ENCODE measurements at regions not wholly inside any gene's neighbourhood (a gene's known extent, or its start where the extent isn't known, plus 50 kb on each side); places are given as distances from the start of the nearest gene placed in this dataset.

DNA sequence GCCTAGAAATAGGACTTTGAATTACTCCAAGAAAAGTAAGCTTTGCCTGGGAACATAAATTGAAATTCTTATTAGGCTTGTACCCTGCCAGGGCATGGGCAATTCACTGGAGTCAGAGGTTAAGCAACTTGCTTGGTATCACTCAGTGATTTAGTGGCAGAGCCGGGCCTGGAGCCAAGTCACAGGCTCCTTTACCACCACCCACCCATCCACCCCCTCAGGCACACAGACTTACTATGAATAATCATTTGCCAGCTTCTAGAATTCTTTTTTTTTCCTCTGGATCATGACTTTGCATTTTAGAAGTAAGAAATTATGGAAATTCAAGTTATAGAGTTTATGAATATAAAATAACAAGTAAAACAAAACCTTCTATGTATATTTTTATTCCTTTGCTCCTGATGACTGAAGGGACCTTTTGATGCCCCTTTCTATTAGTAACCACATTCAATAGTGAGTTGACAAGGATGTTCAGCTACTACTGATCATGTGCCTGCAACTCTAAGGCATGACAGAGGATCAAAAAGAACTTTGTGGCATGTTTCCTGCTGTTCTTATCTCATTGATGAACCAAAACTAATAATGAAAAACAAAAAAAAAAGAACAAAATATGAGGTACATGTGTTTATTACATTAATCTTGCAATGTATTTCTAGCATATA lies 614.7 kb downstream of the TLR4 start:
- DNase-seq: peak; percentile 1

DNA sequence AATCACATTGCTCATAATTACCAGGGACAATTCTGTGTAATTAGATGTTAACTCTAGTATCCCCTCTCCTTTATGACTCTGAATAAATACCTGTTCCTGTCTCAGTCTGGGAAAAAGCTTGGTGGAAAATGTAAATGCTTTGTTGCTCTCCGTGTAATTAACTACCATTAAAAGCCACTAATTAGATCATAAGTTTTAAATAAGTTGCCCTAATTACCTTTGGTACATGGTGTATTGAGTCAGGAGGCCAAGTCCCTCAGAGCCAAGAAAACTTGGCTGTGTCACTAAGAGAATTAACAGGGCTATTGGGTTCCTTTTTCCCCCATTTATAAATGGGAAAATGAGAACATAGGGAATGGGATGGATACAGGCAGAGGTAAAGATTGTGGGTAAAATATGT lies 617.6 kb downstream of the TLR4 start:
- DNase-seq: no peak

DNA sequence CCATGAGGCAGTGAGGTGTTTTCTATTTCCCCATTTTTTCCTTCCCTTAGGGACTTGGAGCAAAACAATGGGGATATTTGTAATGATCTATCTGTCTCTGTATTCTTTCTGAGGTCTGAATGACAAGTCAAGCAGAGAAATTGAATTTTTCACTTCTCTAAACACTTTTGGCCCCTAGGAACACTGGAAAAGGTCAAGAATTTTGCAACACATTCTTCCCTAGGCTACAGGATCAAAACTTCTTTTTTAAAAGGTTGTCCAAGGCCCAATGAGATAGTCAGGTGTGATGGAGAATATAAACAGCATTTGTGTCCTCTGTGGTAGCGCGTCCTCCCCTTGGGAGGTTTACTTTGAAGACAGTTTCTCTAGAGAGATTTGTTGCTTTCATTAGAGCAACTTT lies 620.5 kb downstream of the TLR4 start:
- DNase-seq: no peak

DNA sequence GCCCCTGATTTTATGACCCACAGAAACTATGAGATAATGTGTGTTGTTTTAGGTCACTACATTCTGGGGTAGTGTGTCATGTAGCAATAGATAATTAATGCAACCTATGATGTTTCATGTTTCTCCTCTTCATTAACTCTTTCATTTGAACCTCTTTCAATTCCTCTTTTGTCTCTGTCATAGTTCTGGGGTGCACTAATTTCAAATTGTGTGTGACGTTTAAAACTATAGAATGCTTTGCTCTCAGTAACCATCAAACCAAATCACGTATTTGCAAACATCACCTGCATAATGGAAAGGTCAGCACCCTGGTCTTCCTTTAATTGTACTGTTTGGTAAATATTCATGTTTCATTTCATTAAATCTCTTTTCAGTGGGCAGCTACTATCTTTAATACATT lies 621.6 kb downstream of the TLR4 start:
- DNase-seq: no peak

DNA sequence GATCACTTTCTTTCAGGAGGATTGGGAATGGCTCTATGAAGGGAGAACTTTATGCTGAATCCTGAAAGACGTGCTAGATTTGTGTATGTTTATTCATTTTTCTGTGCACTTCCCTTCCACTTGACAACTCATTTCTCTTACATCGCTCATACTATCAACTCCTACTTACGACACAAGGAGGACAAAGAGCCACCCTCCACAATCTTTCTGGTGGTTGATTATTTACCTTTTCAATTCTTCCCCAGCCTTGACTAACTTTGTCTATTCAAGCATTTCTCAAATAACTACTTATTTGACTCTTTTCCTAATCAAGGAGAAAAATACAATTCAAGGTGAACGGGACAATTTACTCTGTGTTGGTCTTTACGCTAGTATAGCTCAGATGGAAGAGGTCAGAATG lies 622.1 kb downstream of the TLR4 start:
- no peak for DNase-seq

DNA sequence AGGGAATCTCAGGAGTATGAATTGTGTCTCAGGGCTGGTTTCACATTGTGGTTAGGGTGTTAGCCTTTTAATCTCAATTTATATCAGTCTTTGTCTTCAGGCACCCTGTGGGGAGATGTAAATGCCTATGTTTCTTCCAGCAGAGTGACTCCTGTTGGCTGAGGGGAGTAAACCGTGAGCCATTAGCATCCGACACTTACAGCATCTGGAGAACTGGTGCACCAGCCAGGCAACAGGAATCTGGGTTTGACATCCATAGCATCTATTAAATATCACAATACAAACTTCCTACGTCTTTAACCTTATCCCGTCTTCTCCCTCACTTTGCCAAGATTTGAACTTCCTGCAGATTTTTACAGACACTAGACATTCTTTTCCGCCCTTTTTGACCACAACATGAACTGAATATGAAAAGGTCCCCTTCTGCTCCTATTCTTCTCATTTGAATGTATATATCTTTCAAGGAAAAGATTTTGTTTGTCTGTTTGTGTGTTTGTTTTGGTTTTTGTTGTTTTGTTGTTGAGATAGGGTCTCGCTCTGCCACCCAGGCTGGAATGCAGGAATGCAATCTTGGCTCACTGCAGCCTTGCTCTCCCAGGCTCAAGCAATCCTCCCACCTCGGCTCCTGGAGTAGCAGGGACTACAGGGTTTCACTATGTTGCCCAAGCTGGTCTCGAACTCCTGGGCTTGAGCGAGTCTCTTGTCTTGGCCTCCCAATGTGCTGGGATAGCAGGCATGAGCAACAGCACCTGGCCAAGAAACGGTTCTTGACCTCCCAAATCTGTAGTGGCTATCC lies 626.2 kb downstream of the TLR4 start:
- DNase-seq: no peak

DNA sequence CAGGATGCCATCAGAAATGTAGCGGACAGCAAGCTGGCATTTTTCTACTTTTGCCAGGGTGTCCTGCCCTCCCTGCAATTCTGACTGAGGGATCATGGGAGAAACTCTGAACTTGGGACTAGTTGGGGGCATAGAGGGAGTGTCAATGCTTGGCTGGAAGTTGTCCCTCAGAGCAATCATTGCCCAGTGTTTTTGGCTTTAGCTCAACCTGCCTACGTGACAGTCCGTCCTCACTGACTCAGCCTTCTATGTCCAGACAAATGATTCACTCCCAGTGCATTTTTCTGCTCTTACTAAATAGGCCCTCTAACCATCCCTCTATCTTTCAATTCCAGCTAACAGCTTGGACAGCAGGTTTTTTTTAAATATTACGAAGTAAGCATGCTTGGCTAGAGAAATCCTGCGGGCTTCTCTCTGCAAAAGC lies 627.4 kb downstream of the TLR4 start:
- DNase-seq: no peak

DNA sequence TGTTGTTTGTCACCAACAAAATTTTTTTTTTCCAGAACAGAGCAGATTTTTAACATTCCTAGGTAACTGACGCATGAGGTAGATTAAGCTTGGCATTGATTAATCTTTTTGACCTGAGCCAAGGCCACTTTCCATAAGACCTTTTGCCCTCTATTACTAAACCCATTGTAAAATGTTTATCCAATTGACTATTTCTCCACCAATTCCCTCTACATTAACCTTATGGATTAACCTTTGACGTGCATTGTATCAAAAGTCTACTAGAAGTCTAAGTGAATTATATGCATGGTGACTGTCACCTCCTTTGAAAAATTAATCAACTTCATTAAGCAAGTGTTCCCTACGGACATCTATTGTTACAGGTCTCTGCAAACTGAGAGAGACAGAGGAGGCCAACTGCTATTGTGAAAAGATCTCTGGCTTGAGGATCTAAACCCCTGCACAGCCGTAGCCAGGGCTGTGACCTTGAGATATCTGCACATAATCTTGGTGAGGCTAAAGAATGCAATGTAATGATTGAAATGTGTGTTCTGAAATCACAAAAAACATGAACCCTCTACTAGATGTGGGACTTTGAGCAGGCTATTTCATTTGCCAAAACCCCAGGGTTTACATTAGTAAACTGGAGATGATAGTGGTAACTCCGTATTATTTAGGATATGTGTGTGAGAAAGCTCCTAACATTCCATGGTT lies 632.2 kb downstream of the TLR4 start:
- no peak for DNase-seq

DNA sequence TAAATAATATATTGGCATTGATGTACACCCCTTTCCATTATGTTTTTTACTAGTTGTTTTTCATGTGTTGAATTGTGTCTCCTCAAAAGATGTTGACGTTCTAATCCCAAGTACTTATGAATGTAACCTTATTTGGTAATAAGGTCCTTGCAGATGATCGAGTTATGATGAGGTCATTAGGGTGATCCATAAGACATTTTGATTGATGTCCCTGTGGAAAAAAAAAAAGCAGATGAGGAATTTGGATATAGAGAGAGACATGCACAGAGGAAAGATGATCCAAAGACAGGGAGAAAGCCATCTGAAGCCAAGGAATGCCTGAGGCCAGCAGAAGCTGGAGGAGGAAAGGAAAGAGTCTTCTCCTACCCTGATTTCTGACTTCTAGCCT lies 632.7 kb downstream of the TLR4 start:
- DNase-seq: no peak

DNA sequence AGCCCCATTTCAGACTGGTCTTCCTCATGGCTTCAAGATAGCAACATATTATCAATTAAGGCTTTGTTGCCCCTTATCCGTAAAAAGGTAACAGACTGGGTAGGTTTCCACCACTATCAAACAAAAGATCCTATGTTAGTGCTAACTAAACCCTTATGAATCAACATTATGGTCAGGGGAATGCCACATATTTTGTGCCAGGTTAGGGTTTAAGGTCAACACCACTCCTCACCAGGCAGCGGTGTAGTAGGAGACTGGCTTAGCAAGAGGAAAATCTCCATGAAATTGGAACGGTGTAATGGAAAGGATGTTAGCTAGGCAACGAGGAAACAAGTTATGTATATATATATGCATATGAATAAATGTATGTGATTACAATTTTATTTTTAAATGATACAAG lies 655.8 kb downstream of the TLR4 start:
- no peak for DNase-seq

DNA sequence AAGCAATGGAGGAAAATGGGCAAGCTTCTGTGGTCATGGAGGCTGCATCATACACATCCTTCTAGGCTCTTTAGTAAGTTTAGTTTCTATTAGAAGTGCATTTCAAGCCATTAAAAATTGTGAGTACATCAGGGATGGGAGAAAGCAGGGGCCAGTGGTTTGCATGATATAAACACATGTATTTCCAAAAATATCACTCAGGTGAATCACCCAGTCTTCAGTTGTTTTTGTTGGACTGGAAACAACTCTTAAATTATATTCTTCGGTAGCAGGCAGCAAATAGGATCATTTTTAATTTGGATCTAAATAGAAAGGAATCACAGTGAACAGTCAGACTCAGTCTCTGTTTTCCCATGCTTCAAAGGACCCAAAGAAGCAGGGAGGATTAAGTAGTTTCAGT lies 657.9 kb downstream of the TLR4 start:
- no peak for DNase-seq

DNA sequence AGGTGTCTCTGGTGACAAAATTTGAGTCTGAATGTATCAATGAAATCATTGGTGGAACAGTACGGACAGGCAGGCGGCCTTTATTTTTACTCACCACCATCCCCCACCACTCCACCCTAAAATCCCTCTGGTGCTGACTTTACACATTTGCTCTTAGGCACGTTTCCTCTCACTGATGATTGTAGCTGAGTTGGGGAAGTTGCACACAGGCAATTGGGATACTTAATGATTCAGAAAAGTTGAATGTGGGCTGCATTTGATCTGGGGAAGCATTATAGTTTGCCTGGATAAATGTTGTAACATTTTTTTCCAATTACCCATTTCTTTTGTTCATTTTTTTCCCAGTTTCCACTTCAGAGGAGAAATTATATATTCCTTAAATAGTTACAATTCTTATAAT lies 658.4 kb downstream of the TLR4 start:
- DNase-seq: no peak

DNA sequence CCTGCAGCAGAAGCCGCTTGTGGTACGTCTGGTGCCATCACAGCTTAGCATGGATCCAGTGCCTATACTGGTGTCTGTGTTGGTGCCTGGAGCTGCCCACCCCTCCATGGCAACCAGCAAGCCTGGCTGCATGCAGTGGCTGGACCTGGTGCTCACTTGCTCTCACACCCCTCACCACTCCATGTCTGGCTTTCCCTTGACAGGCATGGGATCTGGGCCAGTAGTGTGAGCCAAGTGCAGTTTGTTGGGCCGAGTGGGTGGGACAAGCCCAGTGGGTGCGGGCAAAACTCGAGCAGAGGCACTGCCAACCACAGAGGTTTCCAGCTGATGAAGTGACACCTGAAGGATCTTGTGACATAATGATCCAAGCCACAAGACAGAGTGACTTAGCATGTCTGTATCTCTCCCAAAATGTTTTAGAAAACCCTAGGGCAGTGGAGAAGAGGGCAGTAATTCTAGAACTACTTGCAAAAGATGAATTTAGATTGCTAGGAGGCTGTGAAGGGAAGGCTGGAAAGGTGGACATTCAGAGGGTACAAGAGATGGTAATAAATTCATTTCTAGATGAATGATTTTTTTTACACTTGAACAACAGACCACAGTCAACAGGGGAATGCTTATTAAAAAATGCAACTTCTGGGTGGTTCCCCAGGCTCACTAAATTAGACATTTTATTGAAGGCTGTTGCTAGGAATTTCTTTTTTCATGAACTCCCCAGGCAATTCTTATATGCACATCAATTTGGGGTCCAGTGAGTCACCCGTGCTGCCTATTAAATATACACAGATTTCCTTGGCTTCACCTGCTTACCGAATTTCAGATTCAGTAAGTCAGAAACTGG lies 660.3 kb downstream of the TLR4 start:
- no peak for DNase-seq

DNA sequence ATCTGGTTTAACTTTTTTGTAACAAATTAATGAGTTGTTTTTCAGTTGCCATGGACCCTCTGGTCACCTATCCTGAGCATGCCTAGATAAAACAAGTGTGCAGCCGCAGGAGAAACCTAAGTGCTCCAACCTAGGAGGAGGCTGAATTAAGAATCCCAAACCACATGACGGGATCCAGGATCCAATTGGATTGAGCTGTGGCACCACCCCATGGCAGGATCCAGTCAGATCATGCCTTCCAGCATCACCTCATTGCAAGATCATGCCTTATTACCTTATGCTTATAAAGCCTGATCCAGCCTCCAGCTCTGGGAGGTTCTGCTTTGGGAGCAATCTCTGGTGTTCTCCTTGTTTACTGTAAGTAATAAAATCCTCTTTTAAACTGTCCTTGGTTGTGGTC lies 662.0 kb downstream of the TLR4 start:
- no peak for DNase-seq

DNA sequence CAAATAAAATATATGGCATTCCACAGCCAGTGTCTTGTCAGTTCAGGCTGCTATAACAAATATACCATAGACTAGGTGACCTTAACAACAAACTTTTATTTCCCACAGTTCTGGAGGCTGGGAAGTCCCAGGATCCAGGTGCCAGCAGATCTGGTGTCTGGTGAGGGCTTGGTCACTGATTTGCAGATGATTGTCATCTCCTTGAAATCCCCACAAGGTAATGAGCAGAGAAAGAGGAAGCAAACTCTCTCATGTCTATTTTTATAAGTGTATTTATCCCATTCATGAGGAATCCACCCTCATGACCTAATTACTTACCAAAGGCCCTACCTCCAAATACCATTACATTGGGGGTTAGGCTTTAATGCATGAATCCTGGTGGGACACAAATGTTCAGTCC lies 663.2 kb downstream of the TLR4 start:
- DNase-seq: no peak

DNA sequence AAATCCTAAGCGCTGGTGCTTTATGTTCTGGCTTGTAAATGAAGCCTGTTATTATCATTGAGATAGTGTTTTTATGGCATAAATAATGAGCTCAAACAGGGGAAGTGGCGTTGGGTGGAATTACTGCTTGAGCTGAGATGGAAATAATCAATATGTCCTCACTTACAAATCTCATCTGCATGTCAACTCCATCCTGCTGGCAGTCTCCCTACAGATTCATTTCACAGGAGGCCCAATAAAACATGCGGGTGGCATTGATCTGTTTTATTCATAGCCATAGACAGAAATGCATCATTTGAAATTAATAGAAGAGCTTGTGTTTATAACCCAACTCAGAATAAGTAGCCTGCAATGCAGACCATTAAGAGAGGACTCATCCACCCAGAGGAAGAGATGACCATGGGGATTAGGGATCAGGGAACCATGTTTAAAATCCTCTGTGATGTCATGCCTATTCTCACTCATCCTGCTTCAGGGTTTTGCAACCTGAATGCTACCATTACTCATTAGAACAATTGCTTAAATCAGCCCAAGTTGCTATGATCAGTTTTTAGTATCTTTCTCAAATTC lies 680.4 kb downstream of the TLR4 start:
- no peak for DNase-seq

DNA sequence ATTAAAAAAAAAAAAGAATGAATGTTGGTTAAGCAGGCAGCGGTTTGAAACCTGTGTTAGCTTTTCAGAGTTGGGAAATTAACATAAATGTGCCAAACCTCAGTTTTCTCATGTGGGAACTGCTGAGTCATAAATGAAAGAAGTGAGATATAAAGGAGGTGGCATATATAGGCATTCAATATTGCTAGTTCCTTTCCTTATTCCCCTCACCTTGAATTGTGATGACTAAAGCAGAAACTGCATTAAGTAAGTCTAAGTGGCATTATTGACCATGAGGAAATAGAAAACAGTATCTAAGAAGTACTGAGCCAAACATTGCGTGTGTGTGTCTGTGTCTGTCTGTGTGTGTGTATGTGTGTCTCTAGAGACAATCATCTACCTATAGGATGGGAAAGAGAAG lies 691.2 kb downstream of the TLR4 start:
- DNase-seq: no peak

DNA sequence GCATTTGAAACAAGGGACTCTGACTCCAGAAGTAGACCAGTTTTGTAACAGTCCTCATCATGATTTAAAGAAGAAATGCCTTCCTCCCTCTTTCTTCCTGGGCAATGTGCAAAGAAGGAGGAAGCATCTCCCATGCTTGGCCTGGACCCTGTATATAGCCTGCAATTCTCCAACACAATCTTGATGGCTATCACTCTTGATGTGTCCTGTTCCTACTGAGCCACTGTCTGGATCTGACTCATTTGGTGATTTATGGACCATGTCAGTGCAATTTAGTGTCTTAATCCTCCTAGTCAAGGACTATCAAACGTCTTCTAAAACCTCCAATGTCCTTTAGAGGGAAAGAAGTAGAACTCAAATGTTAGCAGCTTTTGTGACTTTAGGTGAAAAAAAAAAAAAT lies 697.3 kb downstream of the TLR4 start:
- DNase-seq: no peak

DNA sequence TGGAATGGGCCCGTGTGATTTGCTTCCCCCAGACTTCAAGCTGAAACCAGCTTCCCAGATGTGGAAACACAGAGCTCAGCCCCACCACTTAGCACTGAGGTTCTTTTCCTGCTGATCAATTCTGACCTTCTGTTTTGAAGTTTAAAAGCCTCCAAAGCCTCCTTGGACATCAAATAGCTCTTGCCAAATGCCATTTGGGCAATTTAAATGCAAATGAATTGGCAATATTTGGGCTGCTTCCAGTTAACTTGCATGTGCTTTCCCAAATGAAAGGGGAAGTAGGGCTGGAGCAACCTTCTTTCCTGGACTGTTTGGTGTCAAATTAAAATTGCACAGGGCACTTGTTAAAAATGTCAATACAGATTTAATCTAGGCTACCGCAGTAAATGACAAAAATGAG lies 710.5 kb downstream of the TLR4 start:
- no peak for DNase-seq

DNA sequence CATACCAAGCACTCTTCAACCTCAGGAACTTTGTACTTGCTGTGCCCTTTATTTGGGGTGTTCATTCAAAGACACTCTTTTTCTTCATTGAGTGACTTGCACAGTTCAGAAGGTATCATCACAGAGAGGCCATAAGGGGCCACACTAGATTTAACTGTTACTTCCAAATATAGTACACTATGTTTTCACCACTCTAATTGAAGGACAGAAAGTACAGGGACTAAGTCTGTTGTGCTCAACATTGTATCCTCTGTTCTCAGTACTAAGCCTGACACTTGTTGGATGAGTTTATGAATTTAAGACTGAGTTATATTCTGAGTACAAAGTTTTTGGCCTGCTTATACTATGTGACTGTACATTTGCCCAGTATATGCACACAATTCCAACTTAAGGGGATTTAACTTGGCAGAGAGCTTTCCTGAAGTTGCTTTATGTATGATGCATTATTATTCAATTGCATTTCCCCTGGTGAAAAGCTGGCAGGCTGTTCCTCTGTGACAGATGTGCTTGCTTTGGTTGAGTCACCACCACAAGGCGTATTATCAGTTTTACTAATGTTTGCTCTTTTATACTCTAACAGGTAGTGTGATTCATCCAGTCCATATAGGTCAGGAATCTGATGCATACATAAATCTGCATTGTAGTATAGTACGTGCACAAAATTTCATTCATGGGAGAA lies 714.8 kb downstream of the TLR4 start:
- DNase-seq: no peak

DNA sequence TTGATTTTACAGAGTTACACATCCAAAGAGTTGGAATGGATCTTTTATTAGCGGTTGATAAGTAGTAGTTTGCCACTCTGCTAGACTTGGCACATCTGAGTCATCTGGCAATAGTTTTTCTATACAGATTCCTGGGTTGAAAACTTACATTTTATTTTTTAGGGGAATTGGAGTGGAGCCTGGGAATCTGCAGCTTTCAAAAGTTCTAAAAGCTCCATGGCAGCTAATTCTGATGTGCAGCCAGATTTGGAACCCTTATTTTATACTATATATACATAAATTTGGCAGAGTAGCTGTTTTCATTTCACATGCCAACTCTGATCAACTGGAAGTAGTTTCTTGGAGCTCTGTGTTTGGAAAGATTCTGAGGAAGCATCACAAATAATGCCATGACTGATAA lies 715.5 kb downstream of the TLR4 start:
- no peak for DNase-seq

DNA sequence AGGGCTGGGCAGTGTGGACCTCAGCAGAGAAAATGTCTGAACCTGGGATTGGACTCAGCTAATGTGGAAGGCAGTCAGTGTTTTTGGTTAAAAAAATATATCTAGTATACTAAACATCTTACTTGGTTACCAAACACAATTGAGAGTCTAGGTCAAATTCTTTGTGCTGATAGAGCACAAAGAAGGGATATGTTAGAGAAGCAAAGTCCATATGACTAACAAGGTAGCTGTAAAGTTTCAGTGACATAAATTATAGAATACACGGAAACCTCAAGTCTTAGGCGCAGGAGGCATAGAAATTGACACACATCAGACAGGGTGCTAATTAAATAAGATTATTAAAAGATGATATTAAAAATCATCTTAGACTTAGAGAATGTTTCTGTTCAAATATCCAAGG lies 718.3 kb downstream of the TLR4 start:
- no peak for DNase-seq

All from GOT3 (cell line).